GM12878 (cell line): ENCODE measurements at regions not wholly inside any gene's neighbourhood (a gene's known extent, or its start where the extent isn't known, plus 50 kb on each side); places are given as distances from the start of the nearest gene placed in this dataset.

Experiments used
- ASH2L ChIP-seq: fragments of 300-600, 200-600 bp; sonication (generic); IDR thresholded peaks from 2 replicates; pipeline ENCODE4 v1.6.1; 2017; ENCODE audit warnings: low read depth, mild to moderate bottlenecking, borderline replicate concordance
- BHLHE40 ChIP-seq, 2 experiments: fragments of 450-650 bp in 1 of 2; IDR thresholded peaks; 2 replicates each; pipeline ENCODE4 v1.6.1; 2011 to 2017; ENCODE audit warnings: low read depth in 2 of 2, borderline replicate concordance in 1 of 2, improper control_type of control experiment in 1 of 2, low read length in 1 of 2, mild to moderate bottlenecking in 1 of 2
- BMI1 ChIP-seq: fragments of 450-650 bp; IDR thresholded peaks from 2 replicates; pipeline ENCODE4 v1.6.1; 2016; ENCODE audit warnings: mild to moderate bottlenecking, moderate library complexity, borderline replicate concordance
- BRCA1 ChIP-seq: IDR thresholded peaks from 2 replicates; pipeline ENCODE4 v1.6.1; 2011; ENCODE audit warnings: low read depth, low read length, improper control_type of control experiment
- CREM ChIP-seq: IDR thresholded peaks from 2 replicates; pipeline ENCODE4 v1.6.1; 2014; ENCODE audit warnings: antibody characterized with exemption, low read depth
- E2F4 ChIP-seq: IDR thresholded peaks from 2 replicates; pipeline ENCODE4 v1.6.1; 2012; ENCODE audit warnings: low read depth, low read length, improper control_type of control experiment
- ETV6 ChIP-seq, 2 experiments: fragments of 450-650 bp in 1 of 2; IDR thresholded peaks in 1 of 2; conservative IDR thresholded peaks in 1 of 2; 2 replicates each; pipeline ENCODE4 v1.6.1; 2014; ENCODE audit warnings: antibody characterized with exemption in 1 of 2, borderline replicate concordance in 1 of 2, low read depth in 1 of 2, mild to moderate bottlenecking in 1 of 2, moderate library complexity in 1 of 2
- FOXK2 ChIP-seq: fragments of 450-650 bp; IDR thresholded peaks from 2 replicates; pipeline ENCODE4 v1.6.1; 2017; ENCODE audit warnings: mild to moderate bottlenecking, moderate library complexity
- GABPA ChIP-seq: IDR thresholded peaks from 2 replicates; pipeline ENCODE4 v1.6.1; 2014; ENCODE audit warnings: antibody characterized with exemption, low read depth, mild to moderate bottlenecking, inconsistent platforms
- HDGF ChIP-seq: fragments of 450-650 bp; IDR thresholded peaks from 2 replicates; pipeline ENCODE4 v1.6.1; 2016; ENCODE audit warnings: antibody characterized with exemption
- IKZF1 ChIP-seq: fragments of 450-650 bp; conservative IDR thresholded peaks from 2 replicates; pipeline ENCODE4 v1.6.1; 2017; ENCODE audit warnings: antibody characterized with exemption, mild to moderate bottlenecking
- MTA2 ChIP-seq: fragments of 450-650 bp; IDR thresholded peaks from 2 replicates; pipeline ENCODE4 v1.6.1; 2016; ENCODE audit warnings: low read depth, mild to moderate bottlenecking, moderate library complexity
- MXI1 ChIP-seq: fragments of 150-350 bp; IDR thresholded peaks from 2 replicates; pipeline ENCODE4 v1.6.1; 2011; ENCODE audit warnings: low read depth, mild to moderate bottlenecking, inconsistent platforms, low read length, improper control_type of control experiment
- MYC ChIP-seq: IDR thresholded peaks from 2 replicates; pipeline ENCODE4 v1.6.1; 2011; ENCODE audit warnings: mild to moderate bottlenecking, low read length, moderate library complexity, inconsistent platforms; ENCODE audit not compliant: insufficient read depth, insufficient replicate concordance, insufficient read length, severe bottlenecking
- NFIC ChIP-seq: IDR thresholded peaks from 2 replicates; pipeline ENCODE4 v1.6.1; 2012; ENCODE audit warnings: low read depth, mild to moderate bottlenecking, inconsistent platforms, low read length, moderate library complexity
- NFXL1 ChIP-seq: fragments of 450-650 bp; IDR thresholded peaks from 2 replicates; pipeline ENCODE4 v1.6.1; 2017; ENCODE audit warnings: antibody characterized with exemption, mild to moderate bottlenecking, borderline replicate concordance
- NFYB ChIP-seq: IDR thresholded peaks from 2 replicates; pipeline ENCODE4 v1.6.1; 2011; ENCODE audit warnings: low read depth, mild to moderate bottlenecking, low read length, improper control_type of control experiment, moderate library complexity; ENCODE audit not compliant: insufficient read depth
- NR2C2 ChIP-seq: IDR thresholded peaks from 2 replicates; pipeline ENCODE4 v1.6.1; 2011; ENCODE audit warnings: borderline replicate concordance, low read depth; ENCODE audit not compliant: control insufficient read depth, insufficient read length
- PAX5 ChIP-seq: IDR thresholded peaks from 2 replicates; pipeline ENCODE4 v1.6.1; 2011; ENCODE audit warnings: low read depth, low read length, borderline replicate concordance
- POU2F2 ChIP-seq: IDR thresholded peaks from 3 replicates; pipeline ENCODE4 v1.6.1; 2011; ENCODE audit warnings: low read depth, mild to moderate bottlenecking, low read length, borderline replicate concordance
- RB1 ChIP-seq: fragments of 450-650 bp; formaldehyde crosslinking; IDR thresholded peaks from 2 replicates; pipeline ENCODE4 v1.6.1; 2017; ENCODE audit warnings: mild to moderate bottlenecking, borderline replicate concordance
- RFX5 ChIP-seq: IDR thresholded peaks from 2 replicates; pipeline ENCODE4 v1.6.1; 2011; ENCODE audit warnings: low read depth, low read length, improper control_type of control experiment
- SMAD5 ChIP-seq: IDR thresholded peaks from 2 replicates; pipeline ENCODE4 v1.6.1; 2016; ENCODE audit warnings: antibody characterized with exemption, low read depth
- SPI1 ChIP-seq: IDR thresholded peaks from 2 replicates; pipeline ENCODE4 v1.6.1; 2011; ENCODE audit warnings: low read depth, mild to moderate bottlenecking, low read length, moderate library complexity, borderline replicate concordance; ENCODE audit not compliant: insufficient read depth
- SRF ChIP-seq, 2 experiments: IDR thresholded peaks; 2 replicates each; pipeline ENCODE4 v1.6.1; 2011; ENCODE audit warnings: low read depth in 2 of 2, low read length in 2 of 2, mild to moderate bottlenecking in 1 of 2, moderate library complexity in 1 of 2
- TARDBP ChIP-seq: IDR thresholded peaks from 2 replicates; pipeline ENCODE4 v1.6.1; 2016; ENCODE audit warnings: borderline replicate concordance
- TCF3 ChIP-seq: IDR thresholded peaks from 2 replicates; pipeline ENCODE4 v1.6.1; 2012; ENCODE audit warnings: low read depth, mild to moderate bottlenecking, low read length, borderline replicate concordance; ENCODE audit not compliant: insufficient read depth
- WRNIP1 ChIP-seq: IDR thresholded peaks from 2 replicates; pipeline ENCODE4 v1.6.1; 2011; ENCODE audit warnings: low read depth, low read length, improper control_type of control experiment, borderline replicate concordance
- YY1 ChIP-seq: IDR thresholded peaks from 2 replicates; pipeline ENCODE4 v1.6.1; 2011; ENCODE audit warnings: low read depth, mild to moderate bottlenecking, low read length
- ZNF207 ChIP-seq: fragments of 450-650 bp; IDR thresholded peaks from 2 replicates; pipeline ENCODE4 v1.6.1; 2014; ENCODE audit warnings: antibody characterized with exemption, mild to moderate bottlenecking, borderline replicate concordance
- ZNF622 ChIP-seq: fragments of 450-650 bp; IDR thresholded peaks from 2 replicates; pipeline ENCODE4 v1.6.1; 2017; ENCODE audit warnings: mild to moderate bottlenecking, inconsistent platforms
- ZSCAN29 ChIP-seq: fragments of 450-650 bp; IDR thresholded peaks from 2 replicates; pipeline ENCODE4 v1.6.1; 2017; ENCODE audit warnings: mild to moderate bottlenecking, moderate library complexity

- TF ChIP-seq RB1 (no peak), GABPA (no peak), ZNF207 (no peak), SMAD5 (no peak), SRF (IDR thresholded peaks at IDR 0.05; ENCODE audit: low read depth in 2 of 2, low read length in 2 of 2) (no peak), YY1 (no peak), HDGF (no peak), ZNF622 (no peak), E2F4 (no peak), TARDBP (no peak), FOXK2 (no peak), BHLHE40 (IDR thresholded peaks at IDR 0.05; ENCODE audit: borderline replicate concordance in 1 of 2, low read depth in 2 of 2, low read length in 1 of 2) (no peak; a peak in 1 of 4 replicates), WRNIP1 (no peak), CREM (no peak), NR2C2 (no peak), ETV6 (conservative IDR thresholded peaks at IDR 0.05 in 1 of 2, IDR thresholded peaks at IDR 0.05 in 1 of 2; ENCODE audit: borderline replicate concordance in 1 of 2, low read depth in 1 of 2) (no peak), MXI1 (no peak), NFIC (no peak), ASH2L (no peak), IKZF1 (peak; percentile 58), BMI1 (no peak), POU2F2 (0 out of 3 replicates have a peak, but pooled peaks have one; percentile 31), TCF3 (no peak), MYC (no peak), NFXL1 (no peak), SPI1 (0 out of 2 replicates have a peak, but pooled peaks have one; percentile 3), NFYB (no peak), MTA2 (no peak), PAX5 (no peak; the same call in 1 of the 2 replicates), ZSCAN29 (no peak), BRCA1 (no peak), RFX5 (no peak)
Measured at GRCh38 chr3:168249550-168250414, 154.1 kb upstream of the GOLIM4 start (continued).
